BE2C (cell line): ENCODE measurements at regions not wholly inside any gene's neighbourhood (a gene's known extent, or its start where the extent isn't known, plus 50 kb on each side); places are given as distances from the start of the nearest gene placed in this dataset.
A peak's percentile ranks its signal among the peaks of the same experiment; 100 is the strongest.

ENCODE experiments used
- DNase-seq: peaks from one replicate; pipeline ENCODE4 v3.0.0-alpha.2; 2020
- H3K27me3 ChIP-seq: fragments of 250-450 bp; sonication (Bioruptor Pico); 2 replicates; pipeline ENCODE4 v1.5.1; 2020; ENCODE audit warnings: mild to moderate bottlenecking
- H3K36me3 ChIP-seq: fragments of 250-450 bp; sonication (Bioruptor Pico); 2 replicates; pipeline ENCODE4 v1.5.1; 2020; ENCODE audit warnings: mild to moderate bottlenecking
- H3K4me1 ChIP-seq: fragments of 250-450 bp; sonication (Bioruptor Pico); 2 replicates; pipeline ENCODE4 v1.5.1; 2020
- H3K4me3 ChIP-seq: 2 replicates; pipeline ENCODE4 v1.5.1; 2011; ENCODE audit warnings: low read depth, low read length
- H3K9me3 ChIP-seq: fragments of 250-450 bp; sonication (Bioruptor Pico); 2 replicates; pipeline ENCODE4 v1.5.1; 2020
- CTCF ChIP-seq: IDR thresholded peaks from 2 replicates; pipeline ENCODE4 v1.5.1; 2012; ENCODE audit warnings: mild to moderate bottlenecking, low read depth, low read length

- TF ChIP-seq CTCF: no peak
- Histone ChIP-seq H3K4me3 (no peak overlapping the region), H3K9me3 (no peaks in the 10 kb centered on the region), H3K27me3 (no peaks in the 10 kb centered on the region), H3K36me3 (no peaks in the 10 kb centered on the region), H3K4me1 (no peaks in the 10 kb centered on the region)
- DNase-seq: no peak
Measured at GRCh38 chr10:128518000-128518399, 391.8 kb upstream of the MKI67 start.

GRCh38 chr10:128519581-128519980 lies 393.4 kb upstream of the MKI67 start:
- Histone ChIP-seq H3K4me3 (no peak overlapping the region), H3K4me1 (no peaks in the 10 kb centered on the region), H3K27me3 (no peaks in the 10 kb centered on the region), H3K36me3 (no peaks in the 10 kb centered on the region), H3K9me3 (no peaks in the 10 kb centered on the region)
- TF ChIP-seq CTCF: no peak
- peak; percentile 70 for DNase-seq

- no peaks in the 10 kb centered on the region for H3K27me3 ChIP-seq
- no peak overlapping the region for H3K4me3 ChIP-seq
- no peak for DNase-seq
- no peaks in the 10 kb centered on the region for H3K36me3 ChIP-seq
- no peaks in the 10 kb centered on the region for H3K4me1 ChIP-seq
- no peak for TF ChIP-seq CTCF
- H3K9me3 ChIP-seq: no peaks in the 10 kb centered on the region
Measured at GRCh38 chr10:128520211-128520815, 394.1 kb upstream of the MKI67 start.

GRCh38 chr10:128522551-128523308 lies 396.5 kb upstream of the MKI67 start:
- Histone ChIP-seq H3K27me3 (no peaks in the 10 kb centered on the region), H3K4me3 (no peak overlapping the region), H3K36me3 (no peaks in the 10 kb centered on the region), H3K9me3 (no peaks in the 10 kb centered on the region), H3K4me1 (peaks cover 12% of the 10 kb centered on the region)
- no peak for TF ChIP-seq CTCF
- no peak for DNase-seq

GRCh38 chr10:128525444-128525843 lies 399.2 kb upstream of the MKI67 start:
- H3K36me3 ChIP-seq: no peaks in the 10 kb centered on the region

More at GRCh38 chr10:128525444-128525843, 399.2 kb upstream of the MKI67 start:
- DNase-seq: no peak
- no peak for TF ChIP-seq CTCF
- no peaks in the 10 kb centered on the region for H3K27me3 ChIP-seq
- H3K9me3 ChIP-seq: no peaks in the 10 kb centered on the region
- H3K4me3 ChIP-seq: no peak overlapping the region
- peaks cover 12% of the 10 kb centered on the region for H3K4me1 ChIP-seq
